ENCODE measurements at regions not wholly inside any gene's neighbourhood (a gene's known extent, or its start where the extent isn't known, plus 50 kb on each side); places are given as distances from the start of the nearest gene placed in this dataset.

- H3K27ac ChIP-seq (ENCODE audit: low read length, poor library complexity, severe bottlenecking) = no peak overlapping the region
- no peak overlapping the region for H2AFZ ChIP-seq (ENCODE audit: low read depth, low read length)
- no peak overlapping the region for H4K91ac ChIP-seq (ENCODE audit: low read length)
- H3K23ac ChIP-seq (ENCODE audit: low read length in 2 of 2) = no peak overlapping the region
- H3K4me2 ChIP-seq (ENCODE audit: low read length, poor library complexity, severe bottlenecking) = no peak overlapping the region
- H2AK5ac ChIP-seq (ENCODE audit: low read length, severe bottlenecking) = no peak overlapping the region
- no peak for DNase-seq
- H3K9me3 ChIP-seq (ENCODE audit: control insufficient read depth, low read length) = no peaks in the 10 kb centered on the region
- H3K14ac ChIP-seq (ENCODE audit: low read length in 2 of 2) = no peak overlapping the region
- no peak overlapping the region for H2BK5ac ChIP-seq (ENCODE audit: low read depth, low read length, poor library complexity, severe bottlenecking)
- H4K8ac ChIP-seq (ENCODE audit: low read length) = no peak overlapping the region
- H3K4me3 ChIP-seq (ENCODE audit: insufficient read depth in 1 of 2, low read depth in 1 of 2, low read length in 2 of 2) = no peak overlapping the region
- no peak overlapping the region for H2BK120ac ChIP-seq (ENCODE audit: low read depth, low read length)
- H3K36me3 ChIP-seq (ENCODE audit: control insufficient read depth in 1 of 2, insufficient read depth in 2 of 2, low read depth in 1 of 2, low read length in 2 of 2) = no peaks in the 10 kb centered on the region
- H3K4ac ChIP-seq (ENCODE audit: low read depth in 1 of 2, low read length in 2 of 2) = no peak overlapping the region
- 88% methylated on average over 6 of the region's 9 CpGs for WGBS
- no peak overlapping the region for H3K9ac ChIP-seq (ENCODE audit: low read length)
- no peak overlapping the region for H2BK12ac ChIP-seq (ENCODE audit: low read length in 2 of 2)
- H3K79me1 ChIP-seq (replicated peaks; ENCODE audit: low read length, poor library complexity, severe bottlenecking) = no peaks in the 10 kb centered on the region
- H3K4me1 ChIP-seq (ENCODE audit: control insufficient read depth, insufficient read depth, low read depth, low read length) = no peaks in the 10 kb centered on the region
- no peak overlapping the region for H3K18ac ChIP-seq (ENCODE audit: low read depth in 1 of 2, low read length in 2 of 2)
- no peaks in the 10 kb centered on the region for H3K27me3 ChIP-seq (ENCODE audit: control insufficient read depth in 1 of 2, insufficient read depth in 1 of 2, low read length in 2 of 2)
- no peak overlapping the region for H2BK15ac ChIP-seq (ENCODE audit: low read depth, poor library complexity, severe bottlenecking)
Observed at GRCh38 chr14:30156571-30156970, 228.9 kb upstream of the PRKD1 start.

DNA sequence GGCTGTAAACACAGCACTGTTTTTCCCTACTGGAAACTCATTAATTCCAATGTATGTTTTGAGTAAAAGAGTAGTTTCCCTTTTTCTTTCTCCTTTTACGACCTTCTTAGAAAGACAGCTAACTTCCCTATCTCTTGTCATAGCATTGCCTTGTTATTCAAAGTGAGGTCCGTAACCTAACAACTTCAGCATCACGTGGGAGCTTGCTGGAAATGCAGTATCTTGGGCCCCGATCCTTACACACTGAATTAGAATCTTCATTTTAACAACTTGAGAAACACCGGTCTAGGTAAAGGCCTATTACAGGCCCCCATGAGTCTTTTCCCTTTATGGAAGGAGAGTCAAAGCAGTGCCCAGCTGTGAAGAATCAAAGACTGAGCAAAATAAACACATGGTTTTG lies 230.7 kb upstream of the PRKD1 start:
- 52% methylated on average over 5 of the region's 5 CpGs for WGBS
- H2AK5ac ChIP-seq (ENCODE audit: low read length, severe bottlenecking) = no peak overlapping the region
- no peaks in the 10 kb centered on the region for H3K9me3 ChIP-seq (ENCODE audit: control insufficient read depth, low read length)
- H3K27ac ChIP-seq (ENCODE audit: low read length, poor library complexity, severe bottlenecking) = no peak overlapping the region
- no peak for DNase-seq
- H3K27me3 ChIP-seq (ENCODE audit: control insufficient read depth in 1 of 2, insufficient read depth in 1 of 2, low read length in 2 of 2) = no peaks in the 10 kb centered on the region
- H3K18ac ChIP-seq (ENCODE audit: low read depth in 1 of 2, low read length in 2 of 2) = no peak overlapping the region
- no peak overlapping the region for H3K14ac ChIP-seq (ENCODE audit: low read length in 2 of 2)
- H3K9ac ChIP-seq (ENCODE audit: low read length) = no peak overlapping the region
- H3K23ac ChIP-seq (ENCODE audit: low read length in 2 of 2) = no peak overlapping the region
- no peak overlapping the region for H4K91ac ChIP-seq (ENCODE audit: low read length)
- no peaks in the 10 kb centered on the region for H3K4me1 ChIP-seq (ENCODE audit: control insufficient read depth, insufficient read depth, low read depth, low read length)
- H3K79me1 ChIP-seq (replicated peaks; ENCODE audit: low read length, poor library complexity, severe bottlenecking) = no peaks in the 10 kb centered on the region
- no peaks in the 10 kb centered on the region for H3K36me3 ChIP-seq (ENCODE audit: control insufficient read depth in 1 of 2, insufficient read depth in 2 of 2, low read depth in 1 of 2, low read length in 2 of 2)
- no peak overlapping the region for H3K4me2 ChIP-seq (ENCODE audit: low read length, poor library complexity, severe bottlenecking)
- no peak overlapping the region for H3K4me3 ChIP-seq (ENCODE audit: insufficient read depth in 1 of 2, low read depth in 1 of 2, low read length in 2 of 2)
- H2BK12ac ChIP-seq (ENCODE audit: low read length in 2 of 2) = no peak overlapping the region
- H2AFZ ChIP-seq (ENCODE audit: low read depth, low read length) = no peak overlapping the region
- no peak overlapping the region for H2BK120ac ChIP-seq (ENCODE audit: low read depth, low read length)
- no peak overlapping the region for H4K8ac ChIP-seq (ENCODE audit: low read length)
- no peak overlapping the region for H3K4ac ChIP-seq (ENCODE audit: low read depth in 1 of 2, low read length in 2 of 2)
- no peak overlapping the region for H2BK15ac ChIP-seq (ENCODE audit: low read depth, poor library complexity, severe bottlenecking)
- H2BK5ac ChIP-seq (ENCODE audit: low read depth, low read length, poor library complexity, severe bottlenecking) = no peak overlapping the region

GRCh38 chr14:30159374-30159773 lies 231.7 kb upstream of the PRKD1 start:
- no peak overlapping the region for H2BK15ac ChIP-seq (ENCODE audit: low read depth, poor library complexity, severe bottlenecking)
- H4K8ac ChIP-seq (ENCODE audit: low read length) = no peak overlapping the region
- H2BK120ac ChIP-seq (ENCODE audit: low read depth, low read length) = no peak overlapping the region
- H3K79me1 ChIP-seq (replicated peaks; ENCODE audit: low read length, poor library complexity, severe bottlenecking) = no peaks in the 10 kb centered on the region
- no peaks in the 10 kb centered on the region for H3K36me3 ChIP-seq (ENCODE audit: control insufficient read depth in 1 of 2, insufficient read depth in 2 of 2, low read depth in 1 of 2, low read length in 2 of 2)
- H3K27ac ChIP-seq (ENCODE audit: low read length, poor library complexity, severe bottlenecking) = no peak overlapping the region
- no peaks in the 10 kb centered on the region for H3K9me3 ChIP-seq (ENCODE audit: control insufficient read depth, low read length)
- no peak overlapping the region for H2BK12ac ChIP-seq (ENCODE audit: low read length in 2 of 2)
- H3K9ac ChIP-seq (ENCODE audit: low read length) = no peak overlapping the region
- no peak overlapping the region for H3K4ac ChIP-seq (ENCODE audit: low read depth in 1 of 2, low read length in 2 of 2)
- H3K18ac ChIP-seq (ENCODE audit: low read depth in 1 of 2, low read length in 2 of 2) = no peak overlapping the region
- no peak for DNase-seq
- 52% methylated on average over 2 of the region's 2 CpGs for WGBS
- no peak overlapping the region for H3K23ac ChIP-seq (ENCODE audit: low read length in 2 of 2)
- H2AFZ ChIP-seq (ENCODE audit: low read depth, low read length) = no peak overlapping the region
- H3K4me3 ChIP-seq (ENCODE audit: insufficient read depth in 1 of 2, low read depth in 1 of 2, low read length in 2 of 2) = no peak overlapping the region
- no peak overlapping the region for H2AK5ac ChIP-seq (ENCODE audit: low read length, severe bottlenecking)
- H3K4me1 ChIP-seq (ENCODE audit: control insufficient read depth, insufficient read depth, low read depth, low read length) = no peaks in the 10 kb centered on the region
- no peak overlapping the region for H3K14ac ChIP-seq (ENCODE audit: low read length in 2 of 2)
- no peak overlapping the region for H2BK5ac ChIP-seq (ENCODE audit: low read depth, low read length, poor library complexity, severe bottlenecking)
- no peak overlapping the region for H3K4me2 ChIP-seq (ENCODE audit: low read length, poor library complexity, severe bottlenecking)
- H3K27me3 ChIP-seq (ENCODE audit: control insufficient read depth in 1 of 2, insufficient read depth in 1 of 2, low read length in 2 of 2) = no peaks in the 10 kb centered on the region
- H4K91ac ChIP-seq (ENCODE audit: low read length) = no peak overlapping the region

- Histone ChIP-seq H2BK12ac (ENCODE audit: low read length in 2 of 2) (no peak overlapping the region), H3K9me3 (ENCODE audit: control insufficient read depth, low read length) (no peaks in the 10 kb centered on the region), H2BK15ac (ENCODE audit: low read depth, poor library complexity, severe bottlenecking) (no peak overlapping the region), H2BK120ac (ENCODE audit: low read depth, low read length) (no peak overlapping the region), H3K9ac (ENCODE audit: low read length) (no peak overlapping the region), H3K4ac (ENCODE audit: low read depth in 1 of 2, low read length in 2 of 2) (no peak overlapping the region), H3K79me1 (replicated peaks; ENCODE audit: low read length, poor library complexity, severe bottlenecking) (no peaks in the 10 kb centered on the region), H3K18ac (ENCODE audit: low read depth in 1 of 2, low read length in 2 of 2) (no peak overlapping the region), H2BK5ac (ENCODE audit: low read depth, low read length, poor library complexity, severe bottlenecking) (no peak overlapping the region), H3K4me2 (ENCODE audit: low read length, poor library complexity, severe bottlenecking) (no peak overlapping the region), H3K27ac (ENCODE audit: low read length, poor library complexity, severe bottlenecking) (no peak overlapping the region), H2AFZ (ENCODE audit: low read depth, low read length) (no peak overlapping the region), H2AK5ac (ENCODE audit: low read length, severe bottlenecking) (no peak overlapping the region), H3K23ac (ENCODE audit: low read length in 2 of 2) (no peak overlapping the region), H4K91ac (ENCODE audit: low read length) (no peak overlapping the region), H3K14ac (ENCODE audit: low read length in 2 of 2) (no peak overlapping the region), H3K4me3 (ENCODE audit: insufficient read depth in 1 of 2, low read depth in 1 of 2, low read length in 2 of 2) (no peak overlapping the region), H3K4me1 (ENCODE audit: control insufficient read depth, insufficient read depth, low read depth, low read length) (no peaks in the 10 kb centered on the region), H3K36me3 (ENCODE audit: control insufficient read depth in 1 of 2, insufficient read depth in 2 of 2, low read depth in 1 of 2, low read length in 2 of 2) (no peaks in the 10 kb centered on the region), H3K27me3 (ENCODE audit: control insufficient read depth in 1 of 2, insufficient read depth in 1 of 2, low read length in 2 of 2) (no peaks in the 10 kb centered on the region), H4K8ac (ENCODE audit: low read length) (no peak overlapping the region)
- 94% methylated on average over 4 of the region's 5 CpGs for whole genome bisulfite sequencing
- no peak for DNase-seq
Observed at GRCh38 chr14:30160608-30161007, 233.0 kb upstream of the PRKD1 start.
